Right atrium auricular region (tissue), 2 donors: ENCODE measurements at regions not wholly inside any gene's neighbourhood (a gene's known extent, or its start where the extent isn't known, plus 50 kb on each side); places are given as distances from the start of the nearest gene placed in this dataset.

Experiments used
- DNase-seq: peaks from one replicate; pipeline ENCODE4 v3.0.0-alpha.2; 2019; ENCODE audit warnings: low spot score
- H3K27ac ChIP-seq, 2 donors: fragments of 200-600 bp; sonication (generic); 1 replicate in 1 of 2; 2 replicates in 1 of 2; pipeline ENCODE4 v1.5.1; 2016 to 2019
- H3K27me3 ChIP-seq, 2 donors: fragments of 200-600 bp; sonication (generic); one replicate each; pipeline versions ENCODE4 v1.5.1 to v1.6.0; 2017 to 2019
- H3K36me3 ChIP-seq: fragments of 200-600 bp; sonication (generic); one replicate; pipeline ENCODE4 v1.5.1; 2016
- H3K4me1 ChIP-seq, 2 donors: fragments of 200-600 bp; sonication (generic); one replicate each; pipeline versions ENCODE4 v1.5.1 to v1.6.0; 2017 to 2019
- H3K4me3 ChIP-seq, 2 donors: fragments of 200-600 bp; sonication (generic); 1 replicate in 1 of 2; 2 replicates in 1 of 2; pipeline ENCODE4 v1.5.1; 2017 to 2019; ENCODE audit warnings: mild to moderate bottlenecking in 1 of 2, moderate library complexity in 1 of 2
- H3K9me3 ChIP-seq, 2 donors: fragments of 200-600 bp; sonication (generic); one replicate each; pipeline ENCODE4 v1.5.1; 2019
- TF ChIP-seq, protein P1 (sequence below), 2 donors: fragments of 200-600 bp; sonication (generic); IDR thresholded peaks; one replicate each; pipeline ENCODE4 v1.5.1; 2019; ENCODE audit warnings: antibody characterized with exemption in 2 of 2

DNA sequence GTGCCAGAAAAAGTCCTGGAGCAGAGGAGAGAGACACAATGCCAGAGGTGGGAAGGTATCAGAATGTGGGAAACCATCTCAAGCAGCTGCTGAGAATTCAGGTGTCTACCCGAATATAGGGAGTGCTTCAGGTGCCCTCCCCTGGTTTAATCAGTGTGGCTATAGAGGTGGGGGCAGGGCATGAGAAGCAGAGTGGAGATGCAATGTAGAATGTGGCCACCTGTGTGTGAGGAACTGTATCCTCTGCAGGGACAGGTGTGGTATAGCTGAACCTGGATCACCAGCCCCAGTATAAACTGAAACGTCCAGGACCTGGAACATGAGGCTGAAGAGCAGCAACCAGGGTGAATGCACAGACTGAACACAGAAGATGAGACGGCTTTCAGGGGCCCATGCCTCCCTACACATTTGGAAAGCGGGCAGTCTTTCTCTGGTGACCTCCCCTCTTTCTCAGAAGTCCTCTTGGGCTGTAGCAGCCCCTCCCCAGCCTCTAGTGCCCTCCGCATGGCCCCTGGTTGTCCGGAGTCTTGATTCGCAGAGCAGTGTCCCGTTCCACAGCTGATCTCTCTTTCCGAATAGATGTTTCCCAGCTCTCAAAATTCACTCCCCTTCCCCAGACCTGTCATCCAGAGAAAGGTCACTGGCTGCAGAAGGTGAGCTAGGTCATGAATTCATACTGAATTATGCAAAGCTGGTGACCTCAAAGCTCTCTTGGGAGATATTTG, 103.1 kb downstream of the ABHD5 start:
- DNase-seq, result peak; percentile 44
- no peaks in the 10 kb centered on the region for H3K27me3 ChIP-seq
- TF ChIP-seq, protein P1, sequence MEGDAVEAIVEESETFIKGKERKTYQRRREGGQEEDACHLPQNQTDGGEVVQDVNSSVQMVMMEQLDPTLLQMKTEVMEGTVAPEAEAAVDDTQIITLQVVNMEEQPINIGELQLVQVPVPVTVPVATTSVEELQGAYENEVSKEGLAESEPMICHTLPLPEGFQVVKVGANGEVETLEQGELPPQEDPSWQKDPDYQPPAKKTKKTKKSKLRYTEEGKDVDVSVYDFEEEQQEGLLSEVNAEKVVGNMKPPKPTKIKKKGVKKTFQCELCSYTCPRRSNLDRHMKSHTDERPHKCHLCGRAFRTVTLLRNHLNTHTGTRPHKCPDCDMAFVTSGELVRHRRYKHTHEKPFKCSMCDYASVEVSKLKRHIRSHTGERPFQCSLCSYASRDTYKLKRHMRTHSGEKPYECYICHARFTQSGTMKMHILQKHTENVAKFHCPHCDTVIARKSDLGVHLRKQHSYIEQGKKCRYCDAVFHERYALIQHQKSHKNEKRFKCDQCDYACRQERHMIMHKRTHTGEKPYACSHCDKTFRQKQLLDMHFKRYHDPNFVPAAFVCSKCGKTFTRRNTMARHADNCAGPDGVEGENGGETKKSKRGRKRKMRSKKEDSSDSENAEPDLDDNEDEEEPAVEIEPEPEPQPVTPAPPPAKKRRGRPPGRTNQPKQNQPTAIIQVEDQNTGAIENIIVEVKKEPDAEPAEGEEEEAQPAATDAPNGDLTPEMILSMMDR (IDR thresholded peaks at IDR 0.05), result no peak
- H3K36me3 ChIP-seq, result no peaks in the 10 kb centered on the region
- H3K4me3 ChIP-seq, result no peak overlapping the region
- no peaks in the 10 kb centered on the region for H3K4me1 ChIP-seq
- no peaks in the 10 kb centered on the region for H3K9me3 ChIP-seq
- no peak overlapping the region for H3K27ac ChIP-seq

DNA sequence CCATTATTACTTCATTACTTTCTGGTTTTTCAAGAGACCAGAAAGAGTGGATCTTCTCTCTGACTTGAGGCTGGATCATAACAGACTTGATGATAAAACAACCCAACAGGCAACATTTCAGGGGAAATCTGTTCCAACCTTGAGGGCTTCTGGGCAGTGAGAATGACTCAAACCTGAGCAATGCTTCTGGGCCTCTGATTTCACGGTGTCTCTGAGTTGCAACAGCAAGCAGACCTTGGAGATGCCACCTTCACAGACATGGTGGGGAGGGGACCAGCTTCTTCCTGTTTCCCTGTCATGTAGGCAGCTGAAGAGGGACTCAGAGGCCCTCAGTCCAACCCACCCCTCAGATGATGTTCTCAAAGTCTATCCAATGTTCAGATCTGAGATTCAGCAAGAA, 104.0 kb downstream of the ABHD5 start:
- DNase-seq, result peak; percentile 44
- H3K9me3 ChIP-seq, result peaks cover 0 to 2% of the 10 kb centered on the region in 2 donors
- no peak overlapping the region for H3K27ac ChIP-seq
- no peaks in the 10 kb centered on the region for H3K4me1 ChIP-seq
- TF ChIP-seq, protein P1 (IDR thresholded peaks at IDR 0.05), result no peak
- H3K36me3 ChIP-seq, result no peaks in the 10 kb centered on the region
- H3K4me3 ChIP-seq, result no peak overlapping the region
- no peaks in the 10 kb centered on the region for H3K27me3 ChIP-seq

DNA sequence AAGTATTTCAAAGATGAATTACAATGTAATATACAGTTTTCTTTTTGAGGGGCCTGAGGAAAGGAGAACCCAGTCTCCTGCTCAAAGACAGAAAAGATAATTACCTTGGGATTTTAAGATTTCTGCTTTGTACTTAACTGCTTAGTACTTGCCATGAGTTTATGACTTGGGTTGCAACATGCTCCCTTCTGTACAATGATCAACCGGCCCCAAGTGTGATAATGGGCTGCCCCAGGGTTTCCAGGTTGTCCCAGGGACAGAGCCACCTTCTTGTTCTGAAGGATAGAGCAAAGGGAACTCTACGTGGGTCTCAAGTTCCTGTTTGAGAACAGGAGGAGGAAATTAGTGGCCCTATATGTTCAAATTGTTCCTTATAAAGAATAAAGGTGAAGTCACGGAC, 104.8 kb downstream of the ABHD5 start:
- no peaks in the 10 kb centered on the region for H3K4me1 ChIP-seq
- H3K27ac ChIP-seq, result no peak overlapping the region
- H3K4me3 ChIP-seq, result no peak overlapping the region
- TF ChIP-seq, protein P1 (IDR thresholded peaks at IDR 0.05), result no peak
- H3K27me3 ChIP-seq, result no peaks in the 10 kb centered on the region
- H3K9me3 ChIP-seq, result peaks cover 0 to 9% of the 10 kb centered on the region in 2 donors
- no peaks in the 10 kb centered on the region for H3K36me3 ChIP-seq
- peak; percentile 44 for DNase-seq

DNA sequence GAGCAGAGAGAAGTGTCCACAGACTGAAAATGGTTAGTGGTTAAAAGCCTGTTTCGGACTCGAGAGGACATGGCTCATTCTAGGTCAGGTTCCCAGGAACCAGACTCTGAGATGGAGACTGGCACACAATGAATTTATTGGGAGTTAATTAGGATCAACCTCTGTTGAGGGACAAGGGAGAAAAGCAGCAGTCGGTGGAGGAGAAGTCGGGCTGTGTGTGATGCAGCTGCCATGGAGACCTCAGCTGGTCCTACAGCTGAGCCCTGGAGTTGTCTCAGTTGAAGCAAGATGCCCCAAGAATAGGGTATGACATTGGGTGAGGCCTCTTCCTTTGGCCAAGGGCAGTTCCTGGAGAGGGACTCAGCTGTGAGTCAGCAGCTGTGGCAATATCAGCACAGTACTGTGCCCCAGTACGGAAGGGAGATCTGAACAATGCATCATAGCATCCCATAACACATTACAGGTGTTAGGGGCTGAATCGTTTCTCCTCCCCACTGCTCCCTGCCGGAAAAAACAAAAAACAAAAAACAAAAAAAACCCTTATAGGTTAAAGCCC, 105.4 kb downstream of the ABHD5 start:
- Histone ChIP-seq H3K27me3 (no peaks in the 10 kb centered on the region), H3K9me3 (peaks cover 0 to 13% of the 10 kb centered on the region in 2 donors), H3K36me3 (no peaks in the 10 kb centered on the region), H3K4me1 (no peaks in the 10 kb centered on the region), H3K27ac (no peak overlapping the region), H3K4me3 (no peak overlapping the region)
- TF ChIP-seq, protein P1 (IDR thresholded peaks at IDR 0.05), result no peak
- peak; percentile 32 for DNase-seq

DNA sequence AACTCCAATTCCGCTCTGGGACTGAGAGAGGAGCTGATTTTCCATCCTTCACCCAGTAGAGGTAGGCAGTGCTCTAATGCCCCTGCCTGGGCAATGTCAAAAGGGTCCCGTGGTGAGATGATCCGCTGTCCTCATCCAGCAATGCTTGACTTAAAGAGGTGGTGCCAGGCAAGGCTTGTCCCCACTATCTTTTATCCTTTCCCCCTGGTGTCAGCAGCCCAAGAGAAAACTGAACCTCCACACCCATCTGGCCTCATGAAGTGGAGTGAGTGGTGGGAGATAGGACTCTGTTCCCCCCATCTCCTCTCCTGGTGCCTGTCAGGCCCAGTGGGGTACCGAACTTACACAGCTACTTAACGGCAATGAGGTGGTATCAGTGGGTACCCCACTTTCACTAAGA, 107.1 kb downstream of the ABHD5 start:
- Histone ChIP-seq H3K4me1 (no peaks in the 10 kb centered on the region), H3K4me3 (no peak overlapping the region), H3K27ac (no peak overlapping the region), H3K36me3 (no peaks in the 10 kb centered on the region), H3K9me3 (peaks cover 0 to 13% of the 10 kb centered on the region in 2 donors), H3K27me3 (no peaks in the 10 kb centered on the region)
- TF ChIP-seq, protein P1 (IDR thresholded peaks at IDR 0.05), result no peak
- DNase-seq, result no peak
